ENCODE measurements at regions not wholly inside any gene's neighbourhood (a gene's known extent, or its start where the extent isn't known, plus 50 kb on each side); places are given as distances from the start of the nearest gene placed in this dataset.

DNA sequence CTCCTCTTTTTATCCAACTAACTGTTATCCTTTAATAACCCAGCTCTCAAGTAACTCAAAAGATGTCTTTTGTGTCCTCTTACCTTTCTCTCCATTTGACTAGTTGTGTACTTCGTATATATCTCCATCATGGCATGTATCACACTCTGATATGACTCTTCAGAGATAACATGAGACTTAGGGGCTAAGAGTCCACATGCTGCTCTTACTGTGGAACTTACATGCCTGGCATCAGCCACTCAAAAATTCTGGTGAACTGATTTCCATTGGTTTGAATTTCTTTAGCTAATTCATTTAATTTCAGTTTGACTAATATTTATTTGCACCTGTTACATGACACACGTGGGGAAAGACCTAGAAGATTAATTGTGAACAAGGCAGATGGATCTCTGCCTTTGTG lies 317.3 kb downstream of the HS3ST1 start:
- TF ChIP-seq, protein P1, sequence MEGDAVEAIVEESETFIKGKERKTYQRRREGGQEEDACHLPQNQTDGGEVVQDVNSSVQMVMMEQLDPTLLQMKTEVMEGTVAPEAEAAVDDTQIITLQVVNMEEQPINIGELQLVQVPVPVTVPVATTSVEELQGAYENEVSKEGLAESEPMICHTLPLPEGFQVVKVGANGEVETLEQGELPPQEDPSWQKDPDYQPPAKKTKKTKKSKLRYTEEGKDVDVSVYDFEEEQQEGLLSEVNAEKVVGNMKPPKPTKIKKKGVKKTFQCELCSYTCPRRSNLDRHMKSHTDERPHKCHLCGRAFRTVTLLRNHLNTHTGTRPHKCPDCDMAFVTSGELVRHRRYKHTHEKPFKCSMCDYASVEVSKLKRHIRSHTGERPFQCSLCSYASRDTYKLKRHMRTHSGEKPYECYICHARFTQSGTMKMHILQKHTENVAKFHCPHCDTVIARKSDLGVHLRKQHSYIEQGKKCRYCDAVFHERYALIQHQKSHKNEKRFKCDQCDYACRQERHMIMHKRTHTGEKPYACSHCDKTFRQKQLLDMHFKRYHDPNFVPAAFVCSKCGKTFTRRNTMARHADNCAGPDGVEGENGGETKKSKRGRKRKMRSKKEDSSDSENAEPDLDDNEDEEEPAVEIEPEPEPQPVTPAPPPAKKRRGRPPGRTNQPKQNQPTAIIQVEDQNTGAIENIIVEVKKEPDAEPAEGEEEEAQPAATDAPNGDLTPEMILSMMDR (conservative IDR thresholded peaks at IDR 0.05) = no peak
- H3K27ac ChIP-seq = no peak overlapping the region

DNA sequence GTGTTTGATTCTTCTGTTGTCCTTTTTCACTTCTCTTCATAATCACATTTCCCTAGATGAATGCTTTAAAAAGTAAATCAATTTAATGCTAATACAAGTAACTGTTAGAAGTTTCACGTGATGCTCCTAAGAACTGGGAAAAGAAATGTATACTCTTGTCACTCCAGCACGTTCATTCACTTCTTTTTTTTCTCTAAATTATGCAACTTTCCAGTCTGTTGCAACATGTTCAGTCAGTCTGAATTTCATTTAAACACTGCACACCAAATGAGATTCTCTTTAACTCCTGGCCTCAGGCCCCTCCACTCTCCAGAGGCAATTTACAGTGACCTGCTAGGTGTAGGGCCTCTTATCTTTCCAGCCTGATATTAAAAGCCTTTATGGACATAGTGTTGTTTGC lies 321.9 kb downstream of the HS3ST1 start:
- H3K27ac ChIP-seq = no peak overlapping the region
- TF ChIP-seq, protein P1 (conservative IDR thresholded peaks at IDR 0.05) = no peak

DNA sequence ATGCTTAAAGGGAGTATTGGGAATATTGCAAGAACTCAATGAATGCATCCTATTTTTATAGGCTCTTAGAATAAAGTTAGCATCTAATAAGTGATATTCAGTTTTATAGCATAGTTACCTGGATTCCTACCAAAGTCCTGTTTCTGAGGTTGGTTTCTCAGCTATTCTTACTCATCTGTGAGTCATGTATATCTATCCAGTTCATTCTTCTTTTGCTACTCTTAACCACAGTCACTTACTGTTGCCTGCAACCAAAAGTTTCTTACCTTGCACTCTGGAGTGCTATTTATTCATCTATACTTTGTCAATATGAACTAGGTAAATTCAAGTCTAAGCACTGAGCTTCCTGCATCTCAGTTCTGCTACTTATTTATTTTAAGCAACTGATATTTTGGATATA lies 322.5 kb downstream of the HS3ST1 start:
- H3K27ac ChIP-seq = no peak overlapping the region
- TF ChIP-seq, protein P1 (conservative IDR thresholded peaks at IDR 0.05) = no peak

DNA sequence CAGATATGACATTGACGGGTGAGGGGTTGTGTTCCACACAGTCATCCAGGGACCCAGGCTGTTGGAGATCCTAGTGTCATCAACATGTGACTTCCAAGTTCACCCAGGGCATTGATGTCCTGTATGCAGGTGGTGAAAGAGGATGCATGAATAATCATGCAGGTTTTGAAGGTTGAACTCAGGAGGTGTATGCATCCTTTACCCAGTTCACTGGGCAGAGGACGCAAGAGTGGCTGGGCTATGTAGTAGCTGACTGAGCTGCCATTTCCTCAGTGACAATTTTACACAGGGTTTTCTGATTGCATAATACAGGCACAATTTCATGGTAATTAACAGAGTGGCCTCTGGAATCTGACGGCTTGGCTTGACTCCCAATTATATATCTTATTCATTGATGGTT lies 323.0 kb downstream of the HS3ST1 start:
- H3K27ac ChIP-seq = no peak overlapping the region
- TF ChIP-seq, protein P1 (conservative IDR thresholded peaks at IDR 0.05) = no peak

DNA sequence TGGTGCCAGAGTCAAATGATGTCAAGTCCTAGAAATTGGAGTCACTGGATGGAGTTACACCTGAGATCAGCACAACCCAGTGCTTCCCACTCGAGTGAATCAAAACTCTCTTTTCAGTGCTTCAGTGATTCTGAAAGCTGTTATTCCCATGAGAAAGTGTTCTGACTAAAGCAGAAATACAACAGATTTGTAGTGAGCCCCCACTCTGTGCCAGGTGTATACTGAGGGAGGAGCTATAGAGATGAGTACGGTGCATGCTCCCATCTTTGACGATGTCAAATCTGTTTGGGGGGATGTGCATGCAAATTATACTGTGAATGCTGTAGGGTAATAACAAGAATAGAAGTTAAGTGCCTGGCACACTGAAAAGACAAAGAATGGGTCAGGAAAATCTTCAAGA lies 330.2 kb downstream of the HS3ST1 start:
- TF ChIP-seq, protein P1 (conservative IDR thresholded peaks at IDR 0.05) = no peak
- H3K27ac ChIP-seq = no peak overlapping the region

DNA sequence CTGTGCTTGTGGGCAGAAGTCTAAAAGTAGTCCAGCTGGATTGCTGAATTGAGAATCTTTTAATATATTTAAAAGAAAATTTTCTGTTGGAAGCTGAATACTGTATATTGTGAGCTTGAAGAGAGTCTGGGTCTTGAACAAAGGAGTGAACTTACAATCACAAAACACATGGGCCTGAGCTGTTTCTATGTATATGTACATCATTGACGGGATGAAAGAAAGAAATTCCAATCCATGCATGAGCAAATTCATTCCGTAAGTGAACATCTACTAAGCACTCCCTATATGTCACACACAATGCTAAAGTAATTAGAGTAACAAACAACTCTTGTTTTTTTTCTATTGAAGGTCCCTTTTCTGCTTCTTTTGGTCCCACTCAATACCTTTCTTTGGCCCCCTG lies 331.0 kb downstream of the HS3ST1 start:
- no peak overlapping the region for H3K27ac ChIP-seq
- TF ChIP-seq, protein P1 (conservative IDR thresholded peaks at IDR 0.05) = no peak

DNA sequence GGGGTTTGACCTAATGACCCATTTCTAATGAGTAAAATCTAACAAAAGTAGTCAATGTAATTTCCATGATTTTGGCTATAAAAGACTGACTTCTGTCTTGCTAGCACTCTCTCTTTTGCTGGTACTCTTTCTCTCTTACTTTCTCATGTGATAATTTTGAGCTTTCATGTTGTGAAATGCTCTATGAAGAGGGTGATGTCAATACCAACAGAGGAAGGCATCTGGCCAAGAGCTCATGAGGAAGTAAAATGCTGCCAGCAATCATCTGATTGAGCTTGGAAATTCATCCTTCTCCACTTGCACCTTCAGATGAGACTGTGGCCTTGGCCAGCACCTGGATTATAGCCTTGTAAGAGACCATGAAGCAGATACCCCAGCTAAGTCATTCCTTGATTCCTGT lies 347.7 kb downstream of the HS3ST1 start:
- no peak overlapping the region for H3K27ac ChIP-seq
- TF ChIP-seq, protein P1 (conservative IDR thresholded peaks at IDR 0.05) = no peak

DNA sequence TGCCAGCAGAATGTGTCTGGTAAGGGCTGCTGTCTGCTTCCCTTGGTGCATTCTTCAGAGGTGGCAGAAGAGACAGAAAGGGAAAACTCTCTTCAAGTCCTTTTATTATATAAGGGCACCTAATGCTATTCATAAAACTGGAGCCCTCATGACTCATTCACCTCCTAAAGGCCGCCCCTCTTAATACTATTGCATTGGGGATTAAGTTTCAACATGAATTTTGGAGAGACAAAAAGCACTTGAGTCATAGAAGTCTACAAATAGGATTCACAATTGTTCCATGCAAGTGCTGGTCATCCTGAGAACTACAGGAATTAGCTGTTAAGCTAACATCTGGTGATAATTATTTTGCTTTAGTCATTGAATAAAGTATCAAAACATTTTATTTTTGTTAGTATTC lies 349.5 kb downstream of the HS3ST1 start:
- TF ChIP-seq, protein P1 (conservative IDR thresholded peaks at IDR 0.05) = no peak
- H3K27ac ChIP-seq = no peak overlapping the region
